Smooth muscle cell (in vitro differentiated cells): ENCODE measurements at regions not wholly inside any gene's neighbourhood (a gene's known extent, or its start where the extent isn't known, plus 50 kb on each side); places are given as distances from the start of the nearest gene placed in this dataset.

ENCODE experiments used
- DNase-seq: peaks from one replicate; lab custom pipeline; 2025; ENCODE audit not compliant: unreplicated experiment; lab: John Stamatoyannopoulos, UW
- H2AFZ ChIP-seq: fragments of 200-600 bp; sonication (generic); 2 replicates; pipeline ENCODE4 v1.6.0; 2016; ENCODE audit warnings: antibody characterized with exemption, low read depth, mild to moderate bottlenecking
- H3F3A ChIP-seq: fragments of 200-600 bp; sonication (generic); 2 replicates; pipeline ENCODE4 v1.6.0; 2017; ENCODE audit warnings: antibody characterized with exemption, low read depth
- H3K27ac ChIP-seq: fragments of 200-600 bp; sonication (generic); 2 replicates; pipeline ENCODE4 v1.5.1; 2016; ENCODE audit warnings: low read depth, mild to moderate bottlenecking
- H3K27me3 ChIP-seq: fragments of 200-600 bp; sonication (generic); 2 replicates; pipeline ENCODE4 v1.6.1; 2016; ENCODE audit warnings: low read depth, mild to moderate bottlenecking
- H3K36me3 ChIP-seq: fragments of 200-600 bp; sonication (generic); 2 replicates; pipeline ENCODE4 v1.5.1; 2016; ENCODE audit warnings: low read depth
- H3K4me1 ChIP-seq: fragments of 200-600 bp; sonication (generic); 2 replicates; pipeline ENCODE4 v1.5.1; 2016; ENCODE audit warnings: low read depth
- H3K4me2 ChIP-seq: fragments of 200-600 bp; sonication (generic); 2 replicates; pipeline ENCODE4 v1.6.0; 2016; ENCODE audit warnings: mild to moderate bottlenecking
- H3K4me3 ChIP-seq: fragments of 200-600 bp; sonication (generic); 2 replicates; pipeline ENCODE4 v1.5.1; 2016; ENCODE audit warnings: mild to moderate bottlenecking
- H3K79me2 ChIP-seq: fragments of 200-600 bp; sonication (generic); 2 replicates; pipeline ENCODE4 v1.6.0; 2016; ENCODE audit warnings: low read depth, mild to moderate bottlenecking
- H3K9ac ChIP-seq: fragments of 200-600 bp; sonication (generic); 2 replicates; pipeline ENCODE4 v1.6.0; 2016; ENCODE audit warnings: low read depth
- H3K9me3 ChIP-seq: fragments of 200-600 bp; sonication (generic); replicated peaks from 2 replicates; pipeline ENCODE4 v1.5.1; 2016; ENCODE audit warnings: low read depth
- H4K20me1 ChIP-seq: fragments of 200-600 bp; sonication (generic); 2 replicates; pipeline ENCODE4 v1.6.0; 2016; ENCODE audit warnings: low read depth
- WGBS: methylation state at CpG from one replicate; pipeline ENCODE4 v1.1.7; 2016; ENCODE audit warnings: low lambda C conversion rate; 5-methylcytosine and 5-hydroxymethylcytosine counted together
- TF ChIP-seq, protein P1 (sequence below): fragments of 200-600 bp; sonication (generic); IDR thresholded peaks from 2 replicates; pipeline ENCODE4 v1.5.1; 2017; ENCODE audit warnings: borderline replicate concordance, mild to moderate bottlenecking, antibody characterized with exemption; ENCODE audit not compliant: insufficient read depth, poor library complexity, severe bottlenecking

DNA sequence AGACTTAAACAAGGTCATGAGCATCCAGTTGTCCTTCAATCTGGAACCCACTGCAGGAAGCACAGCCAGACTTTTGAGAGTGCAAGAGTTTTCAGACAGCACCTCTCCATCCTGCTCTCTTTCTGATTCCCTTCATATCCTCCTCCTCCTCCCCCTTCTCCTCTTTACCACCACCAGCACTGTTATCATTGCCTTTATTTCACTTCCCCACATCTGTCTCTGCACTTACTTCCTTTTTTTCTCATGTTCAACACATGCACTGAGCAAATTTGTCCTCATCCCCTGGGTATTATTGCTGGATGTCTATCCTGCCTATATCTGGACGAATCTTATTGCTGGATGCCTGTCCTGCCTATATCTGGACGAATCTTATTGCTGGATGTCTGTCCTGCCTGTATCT lies 554.8 kb downstream of the DHX35 start:
- Histone ChIP-seq H3F3A (no peaks in the 10 kb centered on the region), H4K20me1 (no peaks in the 10 kb centered on the region), H3K4me2 (no peak overlapping the region), H3K36me3 (no peaks in the 10 kb centered on the region), H3K79me2 (no peaks in the 10 kb centered on the region), H3K27ac (no peak overlapping the region), H3K9ac (no peak overlapping the region), H3K4me3 (no peak overlapping the region), H3K27me3 (no peaks in the 10 kb centered on the region), H2AFZ (no peak overlapping the region), H3K4me1 (no peaks in the 10 kb centered on the region), H3K9me3 (no peaks in the 10 kb centered on the region)
- TF ChIP-seq, protein P1, sequence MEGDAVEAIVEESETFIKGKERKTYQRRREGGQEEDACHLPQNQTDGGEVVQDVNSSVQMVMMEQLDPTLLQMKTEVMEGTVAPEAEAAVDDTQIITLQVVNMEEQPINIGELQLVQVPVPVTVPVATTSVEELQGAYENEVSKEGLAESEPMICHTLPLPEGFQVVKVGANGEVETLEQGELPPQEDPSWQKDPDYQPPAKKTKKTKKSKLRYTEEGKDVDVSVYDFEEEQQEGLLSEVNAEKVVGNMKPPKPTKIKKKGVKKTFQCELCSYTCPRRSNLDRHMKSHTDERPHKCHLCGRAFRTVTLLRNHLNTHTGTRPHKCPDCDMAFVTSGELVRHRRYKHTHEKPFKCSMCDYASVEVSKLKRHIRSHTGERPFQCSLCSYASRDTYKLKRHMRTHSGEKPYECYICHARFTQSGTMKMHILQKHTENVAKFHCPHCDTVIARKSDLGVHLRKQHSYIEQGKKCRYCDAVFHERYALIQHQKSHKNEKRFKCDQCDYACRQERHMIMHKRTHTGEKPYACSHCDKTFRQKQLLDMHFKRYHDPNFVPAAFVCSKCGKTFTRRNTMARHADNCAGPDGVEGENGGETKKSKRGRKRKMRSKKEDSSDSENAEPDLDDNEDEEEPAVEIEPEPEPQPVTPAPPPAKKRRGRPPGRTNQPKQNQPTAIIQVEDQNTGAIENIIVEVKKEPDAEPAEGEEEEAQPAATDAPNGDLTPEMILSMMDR = no peak
- no peak for DNase-seq
- 87% methylated on average over 2 of the region's 2 CpGs for WGBS

DNA sequence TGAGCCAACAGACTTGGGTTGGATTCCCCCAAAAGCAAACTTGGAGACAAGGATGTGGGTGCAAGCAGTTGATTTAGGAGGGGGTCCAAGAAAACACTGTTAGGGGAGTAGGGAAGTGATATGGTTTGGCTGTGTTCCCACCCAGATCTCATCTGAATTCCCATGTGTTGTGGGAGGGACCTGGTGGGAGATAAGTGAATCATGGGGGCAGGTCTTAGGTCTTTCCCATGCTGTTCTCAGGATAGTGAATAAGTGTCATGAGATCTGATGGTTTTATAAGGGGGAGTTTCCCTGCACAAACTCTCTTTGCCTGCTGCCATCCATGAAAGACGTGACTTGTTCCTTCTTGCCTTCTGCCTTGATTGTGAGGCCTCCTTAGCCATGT lies 542.6 kb downstream of the DHX35 start:
- H3K9me3 ChIP-seq = no peaks in the 10 kb centered on the region
- no peak overlapping the region for H2AFZ ChIP-seq
- DNase-seq = no peak
- H3F3A ChIP-seq = no peaks in the 10 kb centered on the region
- peaks cover 5% of the 10 kb centered on the region for H3K4me1 ChIP-seq
- TF ChIP-seq, protein P1 = no peak
- no peaks in the 10 kb centered on the region for H3K27me3 ChIP-seq
- H3K9ac ChIP-seq = no peak overlapping the region
- no peaks in the 10 kb centered on the region for H3K36me3 ChIP-seq
- H3K4me2 ChIP-seq = peak overlapping the region; percentile 66
- WGBS = 84% methylated on average over 1 of the region's 1 CpG
- no peak overlapping the region for H3K4me3 ChIP-seq
- H4K20me1 ChIP-seq = no peaks in the 10 kb centered on the region
- no peaks in the 10 kb centered on the region for H3K79me2 ChIP-seq
- H3K27ac ChIP-seq = peak overlapping the region; percentile 51

DNA sequence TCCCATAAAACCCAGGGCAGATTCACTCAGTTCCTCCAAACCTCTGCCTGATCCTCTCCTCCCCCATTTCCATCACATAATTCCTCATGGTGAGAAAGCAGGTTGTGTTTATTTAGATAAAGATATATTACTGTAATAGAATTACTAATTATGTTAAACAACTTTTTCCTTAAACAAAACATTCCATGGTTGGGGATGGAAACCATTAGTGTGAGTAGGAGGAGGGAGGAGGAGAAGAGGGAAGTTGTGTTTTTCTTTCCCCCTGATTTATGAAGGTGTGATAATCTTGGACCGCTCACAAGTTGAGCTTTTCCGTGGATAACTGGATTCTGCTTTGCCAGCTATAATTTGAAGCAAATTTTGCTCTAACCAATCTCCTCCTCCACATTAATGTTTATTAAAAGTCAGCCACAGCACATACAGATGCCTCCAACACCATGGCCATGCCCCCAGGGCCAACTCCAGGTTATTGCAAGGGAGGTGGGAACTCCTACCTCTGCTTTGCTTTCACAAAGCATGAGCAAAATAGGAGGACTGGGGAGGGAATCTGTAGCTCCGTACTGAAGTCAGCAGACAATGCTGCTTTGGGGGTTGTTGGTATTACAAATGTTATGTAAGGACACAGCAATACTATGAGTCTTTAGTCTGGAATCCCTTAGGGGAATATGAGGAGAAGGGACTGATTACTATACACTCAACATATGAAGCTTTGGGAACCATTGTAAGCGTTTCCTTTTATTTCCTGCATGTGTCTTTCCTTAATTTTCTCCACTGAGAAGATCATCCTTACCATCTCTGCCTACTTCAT lies 542.0 kb downstream of the DHX35 start:
- H2AFZ ChIP-seq = no peak overlapping the region
- no peak for DNase-seq
- no peaks in the 10 kb centered on the region for H3K9me3 ChIP-seq
- peak overlapping the region; percentile 51 for H3K27ac ChIP-seq
- no peaks in the 10 kb centered on the region for H3K27me3 ChIP-seq
- H3F3A ChIP-seq = no peaks in the 10 kb centered on the region
- no peaks in the 10 kb centered on the region for H4K20me1 ChIP-seq
- WGBS = 40% methylated on average over 4 of the region's 4 CpGs
- no peak overlapping the region for H3K4me3 ChIP-seq
- no peaks in the 10 kb centered on the region for H3K36me3 ChIP-seq
- H3K4me2 ChIP-seq = peak overlapping the region; percentile 66
- H3K9ac ChIP-seq = no peak overlapping the region
- peaks cover 5% of the 10 kb centered on the region for H3K4me1 ChIP-seq
- TF ChIP-seq, protein P1 = no peak
- H3K79me2 ChIP-seq = no peaks in the 10 kb centered on the region
